ENCODE measurements at regions not wholly inside any gene's neighbourhood (a gene's known extent, or its start where the extent isn't known, plus 50 kb on each side); places are given as distances from the start of the nearest gene placed in this dataset.

DNA sequence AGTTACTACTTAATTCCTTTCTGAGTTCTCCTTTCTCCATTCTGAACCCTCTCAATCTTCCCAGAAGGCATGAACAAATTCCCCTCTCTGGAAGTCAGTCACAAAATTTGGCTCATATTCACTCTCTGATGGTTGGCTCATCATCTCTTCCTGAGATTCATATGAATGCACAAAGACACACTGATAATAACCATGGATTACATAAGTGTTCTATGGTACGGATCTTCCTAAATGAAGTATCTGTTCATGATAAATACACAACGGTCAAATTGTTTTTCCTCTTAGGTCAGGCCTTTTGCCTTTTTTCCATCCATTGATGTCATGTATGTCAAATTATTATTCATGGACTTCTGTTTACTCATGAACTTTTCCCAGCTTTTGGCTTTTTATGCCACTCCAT, 162.6 kb downstream of the P2RY1 start:
- FAIRE-seq (no peak), DNase-seq (ENCODE audit: insufficient read length, low spot score) (no peak)
- TF ChIP-seq, protein P1, sequence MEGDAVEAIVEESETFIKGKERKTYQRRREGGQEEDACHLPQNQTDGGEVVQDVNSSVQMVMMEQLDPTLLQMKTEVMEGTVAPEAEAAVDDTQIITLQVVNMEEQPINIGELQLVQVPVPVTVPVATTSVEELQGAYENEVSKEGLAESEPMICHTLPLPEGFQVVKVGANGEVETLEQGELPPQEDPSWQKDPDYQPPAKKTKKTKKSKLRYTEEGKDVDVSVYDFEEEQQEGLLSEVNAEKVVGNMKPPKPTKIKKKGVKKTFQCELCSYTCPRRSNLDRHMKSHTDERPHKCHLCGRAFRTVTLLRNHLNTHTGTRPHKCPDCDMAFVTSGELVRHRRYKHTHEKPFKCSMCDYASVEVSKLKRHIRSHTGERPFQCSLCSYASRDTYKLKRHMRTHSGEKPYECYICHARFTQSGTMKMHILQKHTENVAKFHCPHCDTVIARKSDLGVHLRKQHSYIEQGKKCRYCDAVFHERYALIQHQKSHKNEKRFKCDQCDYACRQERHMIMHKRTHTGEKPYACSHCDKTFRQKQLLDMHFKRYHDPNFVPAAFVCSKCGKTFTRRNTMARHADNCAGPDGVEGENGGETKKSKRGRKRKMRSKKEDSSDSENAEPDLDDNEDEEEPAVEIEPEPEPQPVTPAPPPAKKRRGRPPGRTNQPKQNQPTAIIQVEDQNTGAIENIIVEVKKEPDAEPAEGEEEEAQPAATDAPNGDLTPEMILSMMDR (IDR thresholded peaks at IDR 0.05; ENCODE audit: insufficient read depth, missing control alignments), result no peak

DNA sequence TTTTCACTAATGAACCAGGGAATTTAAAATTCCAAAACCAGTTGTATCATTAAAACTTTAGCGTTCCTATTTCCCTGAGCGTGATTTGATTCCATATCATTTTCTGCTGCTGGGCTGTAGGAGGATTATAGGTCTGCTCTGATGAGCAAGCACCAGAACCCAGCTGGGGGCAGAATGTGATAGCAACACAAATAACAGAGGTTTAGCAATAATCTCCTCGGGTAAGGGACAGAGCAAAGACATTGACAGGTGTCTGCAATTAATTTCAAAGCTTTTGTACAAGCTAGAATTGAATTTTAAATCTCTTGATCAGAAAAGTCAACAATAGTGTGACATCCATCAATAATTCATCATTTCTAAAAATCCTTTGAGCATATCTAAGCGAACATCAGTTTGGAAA, 163.4 kb upstream of the RAP2B start:
- DNase-seq (ENCODE audit: insufficient read length, low spot score), result no peak

DNA sequence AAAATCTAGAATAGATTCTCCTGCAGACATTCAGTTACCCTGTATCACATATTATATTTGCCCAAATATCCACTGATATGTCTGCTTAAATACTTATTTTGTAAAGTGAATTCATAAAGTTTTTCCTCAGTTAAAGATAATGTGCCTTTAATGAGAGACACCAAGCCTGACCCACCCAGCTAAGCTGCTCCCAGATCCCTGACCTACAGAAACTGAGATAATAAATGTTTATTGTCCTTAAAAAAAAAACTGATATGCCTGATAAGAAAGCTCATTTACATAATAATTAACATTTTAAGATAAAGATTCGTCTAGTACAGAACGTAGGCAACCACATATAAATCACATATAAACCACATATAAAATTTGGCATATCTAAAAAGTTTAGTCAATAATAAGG, 161.7 kb upstream of the RAP2B start:
- FAIRE-seq, result no peak
- TF ChIP-seq, protein P1 (IDR thresholded peaks at IDR 0.05; ENCODE audit: insufficient read depth, missing control alignments), result no peak
- no peak for DNase-seq (ENCODE audit: insufficient read length, low spot score)

More for the DNA sequence above, 163.4 kb upstream of the RAP2B start:
- peak; percentile 97 for FAIRE-seq
- TF ChIP-seq, protein P1 (IDR thresholded peaks at IDR 0.05; ENCODE audit: insufficient read depth, missing control alignments), result no peak

DNA sequence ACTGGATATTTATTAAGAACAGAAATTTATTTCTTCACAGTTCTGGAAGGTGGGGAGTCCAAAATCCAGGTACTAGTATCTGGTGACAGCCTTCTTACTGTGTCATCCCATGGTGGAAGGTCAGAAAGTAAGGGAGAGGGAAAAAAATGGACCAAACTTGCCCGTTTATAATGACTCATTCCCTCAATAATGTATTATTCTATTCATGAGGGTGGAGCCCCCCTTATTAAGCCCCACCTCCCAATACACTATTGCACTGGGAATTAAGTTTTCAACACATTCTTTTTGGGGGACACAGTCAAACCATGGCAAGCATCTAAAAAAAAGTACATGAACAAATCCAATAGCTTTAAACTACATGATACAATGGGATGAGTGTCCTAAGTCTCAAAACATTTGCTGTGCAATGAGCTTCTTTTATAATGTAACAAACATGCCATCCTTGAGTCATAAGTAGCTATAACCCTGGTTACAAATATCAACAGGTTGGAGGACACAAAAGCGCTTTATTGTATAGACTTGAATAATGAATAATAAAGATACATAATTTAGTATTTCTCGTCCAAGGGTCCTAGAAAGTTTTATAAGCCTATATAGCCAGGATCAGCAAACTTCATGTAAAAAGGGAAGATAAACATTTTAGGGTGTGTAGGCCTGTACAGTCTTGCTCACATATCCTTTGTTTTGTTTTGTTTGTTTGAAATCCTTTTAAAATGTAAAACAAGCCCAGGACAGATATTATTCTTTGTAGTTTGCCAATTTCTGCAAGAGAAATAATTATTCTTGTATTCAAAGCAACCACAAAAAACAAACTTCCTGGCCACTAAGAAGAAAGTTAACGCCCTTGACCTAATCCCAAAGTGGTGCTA, 160.6 kb upstream of the RAP2B start:
- TF ChIP-seq, protein P1 (IDR thresholded peaks at IDR 0.05; ENCODE audit: insufficient read depth, missing control alignments), result no peak
- DNase-seq (ENCODE audit: insufficient read length, low spot score) (no peak), FAIRE-seq (no peak)

DNA sequence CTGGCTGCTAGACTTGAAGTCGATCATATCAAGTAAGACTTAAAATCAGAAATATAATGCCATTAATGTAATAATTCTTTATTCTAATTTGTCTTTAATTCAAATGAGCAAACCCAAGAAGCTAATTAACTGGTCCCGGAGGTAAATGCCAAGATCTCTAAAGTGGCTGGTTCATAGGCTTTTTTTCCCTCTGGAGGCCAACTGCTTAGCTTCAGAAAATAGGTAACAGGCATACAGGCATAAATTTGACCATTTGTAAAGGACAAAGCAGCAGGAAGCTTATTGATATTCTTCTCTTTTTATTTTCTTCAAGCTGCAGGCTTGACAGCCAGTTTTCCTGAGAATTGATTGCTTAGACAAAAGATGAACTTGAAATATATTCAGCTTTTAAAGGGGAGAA, 158.6 kb upstream of the RAP2B start:
- DNase-seq (ENCODE audit: insufficient read length, low spot score), result no peak
- TF ChIP-seq, protein P1 (IDR thresholded peaks at IDR 0.05; ENCODE audit: insufficient read depth, missing control alignments), result no peak
- FAIRE-seq, result no peak

DNA sequence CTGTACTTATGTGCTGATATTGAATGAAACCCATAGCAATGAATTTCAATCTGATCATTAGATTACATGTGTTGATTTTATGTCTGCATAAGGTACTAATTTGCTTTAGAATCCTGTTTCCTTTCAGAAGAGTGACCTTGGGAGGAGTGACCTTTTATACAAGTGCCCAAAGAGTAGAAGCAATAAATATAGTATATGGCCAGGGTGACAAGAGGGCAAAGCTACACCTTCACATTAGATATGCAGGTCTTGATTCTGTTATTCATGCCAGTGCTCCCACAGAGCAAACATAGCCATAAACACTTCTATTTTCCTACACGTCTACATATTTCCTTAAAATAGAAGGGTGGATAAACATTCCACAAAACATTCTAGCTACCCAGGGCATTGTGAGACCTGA, 158.2 kb upstream of the RAP2B start:
- no peak for DNase-seq (ENCODE audit: insufficient read length, low spot score)
- no peak for FAIRE-seq
- TF ChIP-seq, protein P1 (IDR thresholded peaks at IDR 0.05; ENCODE audit: insufficient read depth, missing control alignments), result no peak

DNA sequence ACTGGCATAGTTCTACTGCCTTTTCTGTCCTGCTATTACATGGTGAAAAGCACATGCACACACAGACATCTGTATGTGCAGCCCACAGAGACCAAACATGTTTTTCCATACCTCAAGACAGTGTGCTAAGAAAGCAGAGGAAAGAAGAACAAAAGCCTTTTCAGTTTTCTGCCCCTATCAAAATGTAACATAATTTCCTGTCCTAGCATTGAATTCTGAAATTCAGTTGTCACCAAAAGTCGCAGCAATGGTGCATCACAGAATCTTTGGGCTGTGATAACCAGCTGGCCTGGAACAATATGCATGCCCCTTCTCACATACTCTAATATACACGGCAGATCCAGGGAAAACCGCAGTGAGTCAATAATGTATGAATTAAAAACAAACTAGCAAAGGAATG, 153.8 kb upstream of the RAP2B start:
- DNase-seq (ENCODE audit: insufficient read length, low spot score) (no peak), FAIRE-seq (no peak)
- TF ChIP-seq, protein P1 (IDR thresholded peaks at IDR 0.05; ENCODE audit: insufficient read depth, missing control alignments), result no peak

Measured in D721Med (cell line).